GM18867 (cell line): ENCODE measurements at regions not wholly inside any gene's neighbourhood (a gene's known extent, or its start where the extent isn't known, plus 50 kb on each side); places are given as distances from the start of the nearest gene placed in this dataset.
"Not testable (repeated sequence)": the region's sequence is repeated elsewhere in the genome, so short reads cannot be mapped to it uniquely, and the experiment has no call there.

Experiments used
- ATAC-seq: cut with Tn5 transposase; IDR thresholded peaks from one replicate; pipeline ENCODE4 v1.9.1; 2021; ENCODE audit warnings: mild to moderate bottlenecking, moderate library complexity; ENCODE audit not compliant: unreplicated experiment

DNA sequence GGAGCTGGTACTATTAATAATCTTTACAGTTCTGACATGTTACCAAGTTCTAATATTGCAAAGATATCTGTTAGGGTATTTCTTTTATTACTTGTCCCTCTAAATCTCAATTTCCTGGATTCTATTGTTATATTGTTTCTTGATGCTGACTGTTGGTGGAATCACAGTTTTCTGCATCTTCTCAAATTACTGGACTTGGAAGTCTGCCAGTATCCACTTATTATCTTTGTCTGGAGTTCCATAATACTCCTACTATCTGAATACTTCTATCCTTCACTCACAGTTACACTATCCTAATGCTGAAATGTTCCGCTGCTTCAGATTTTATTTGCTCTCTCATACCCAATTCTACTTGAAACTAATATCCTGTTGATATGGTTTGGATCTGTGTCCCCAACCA is 1985.7 kb upstream of the PRR20A start:
- no peak for ATAC-seq

- ATAC-seq: no peak
Observed at GRCh38 chr13:55159765-55160164, 1981.0 kb upstream of the PRR20A start.

GRCh38 chr13:55160867-55161266 is 1979.9 kb upstream of the PRR20A start:
- ATAC-seq: no peak

DNA sequence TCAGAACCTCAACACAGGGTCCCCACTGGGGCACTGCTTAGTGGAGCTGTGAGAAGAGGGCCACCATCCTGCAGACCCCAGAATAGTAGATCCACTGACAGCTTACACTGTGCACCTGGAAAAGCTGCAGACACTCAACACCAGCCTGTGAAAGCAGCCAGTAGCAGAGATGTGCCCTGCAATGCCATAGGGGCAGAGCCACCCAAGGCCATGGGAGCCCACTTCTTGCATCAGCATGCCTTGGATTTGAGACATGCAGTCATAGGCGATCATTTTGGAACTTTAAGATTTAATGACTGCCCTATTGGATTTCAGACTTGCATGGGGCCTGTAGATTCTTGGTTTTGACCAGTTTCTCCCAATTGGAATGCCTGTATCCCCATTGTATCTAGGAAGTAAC is 1962.1 kb upstream of the PRR20A start:
- ATAC-seq: not testable (repeated sequence)

GRCh38 chr13:55190996-55191395 is 1949.7 kb upstream of the PRR20A start:
- no peak for ATAC-seq

GRCh38 chr13:55199134-55199533 is 1941.6 kb upstream of the PRR20A start:
- ATAC-seq: no peak

DNA sequence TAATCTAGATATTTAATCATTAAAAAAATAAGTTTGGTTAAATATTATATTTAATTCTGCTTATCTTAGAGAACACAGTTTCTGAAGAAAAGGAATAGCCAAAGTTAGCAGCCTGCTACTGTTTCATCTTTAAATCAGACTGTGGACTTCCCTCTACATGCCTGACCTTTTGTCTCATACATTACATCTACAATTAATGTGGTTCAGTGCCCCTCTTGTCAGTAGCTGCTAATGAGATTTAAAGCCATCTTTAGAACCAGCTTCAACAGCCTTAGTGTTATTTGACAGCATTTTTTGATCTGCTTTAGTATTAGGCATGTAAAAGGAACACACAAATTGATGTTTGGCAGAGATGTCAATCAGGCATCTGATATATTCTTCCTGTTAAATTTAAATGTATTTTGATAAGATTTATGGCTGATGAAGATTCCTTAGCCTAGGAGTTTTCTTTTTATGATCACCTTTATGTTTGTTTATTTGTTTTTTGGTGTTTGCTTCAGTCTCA is 1925.8 kb upstream of the PRR20A start:
- no peak for ATAC-seq

GRCh38 chr13:55219538-55219937 is 1921.2 kb upstream of the PRR20A start:
- ATAC-seq: no peak

DNA sequence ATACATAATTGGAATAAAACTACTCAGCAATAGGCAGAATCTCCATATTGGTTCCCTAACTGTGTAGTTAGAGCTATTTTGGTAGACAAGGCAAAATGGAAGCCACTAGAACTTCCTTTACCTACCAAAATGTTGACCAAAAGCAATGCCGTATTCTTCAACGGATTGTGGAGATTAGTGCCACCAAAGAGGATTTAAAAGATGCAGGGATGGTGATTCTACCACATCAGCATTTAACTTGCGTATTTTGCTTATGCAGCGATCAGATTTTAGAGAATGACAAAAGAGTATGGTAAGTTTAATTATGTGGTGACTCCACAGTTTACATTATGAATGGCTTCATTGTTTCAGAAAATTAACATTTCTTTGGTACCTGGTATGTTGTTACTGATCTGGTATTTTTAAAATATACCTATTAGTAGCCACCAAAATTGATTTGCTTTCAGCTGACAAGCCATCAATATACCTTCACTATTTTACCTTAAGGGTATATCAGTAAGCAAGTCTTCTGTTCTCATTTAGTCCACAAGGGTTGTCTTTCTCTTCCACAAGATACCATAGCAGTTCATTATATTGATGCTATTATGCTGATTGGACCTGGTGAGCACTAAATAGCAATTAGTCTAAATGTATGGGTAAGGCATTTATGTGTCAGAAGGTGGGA is 1910.7 kb upstream of the PRR20A start:
- ATAC-seq: no peak

DNA sequence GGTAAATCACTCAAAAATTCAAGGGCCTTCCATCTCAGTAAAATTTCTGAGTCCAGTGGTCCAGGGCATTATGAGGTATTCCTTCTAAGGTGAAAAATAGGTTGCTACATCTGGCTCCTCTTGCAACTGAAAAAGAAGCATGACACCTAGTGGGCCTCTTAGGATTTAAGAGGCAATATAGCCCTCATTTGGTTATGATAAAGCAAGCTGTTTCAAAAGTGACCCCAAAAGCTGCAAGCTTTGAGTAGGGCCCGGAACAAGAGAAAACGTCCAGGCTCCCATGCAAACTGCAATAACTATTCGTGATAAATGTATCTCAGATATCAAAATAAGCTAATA is 1910.2 kb upstream of the PRR20A start:
- no peak for ATAC-seq

- no peak for ATAC-seq
Observed at GRCh38 chr13:55234311-55234710, 1906.4 kb upstream of the PRR20A start.

- ATAC-seq: no peak
Observed at GRCh38 chr13:55245005-55245644, 1895.6 kb upstream of the PRR20A start.

GRCh38 chr13:55255236-55255635 is 1885.5 kb upstream of the PRR20A start:
- no peak for ATAC-seq

- no peak for ATAC-seq
Observed at GRCh38 chr13:55263045-55263444, 1877.7 kb upstream of the PRR20A start.

DNA sequence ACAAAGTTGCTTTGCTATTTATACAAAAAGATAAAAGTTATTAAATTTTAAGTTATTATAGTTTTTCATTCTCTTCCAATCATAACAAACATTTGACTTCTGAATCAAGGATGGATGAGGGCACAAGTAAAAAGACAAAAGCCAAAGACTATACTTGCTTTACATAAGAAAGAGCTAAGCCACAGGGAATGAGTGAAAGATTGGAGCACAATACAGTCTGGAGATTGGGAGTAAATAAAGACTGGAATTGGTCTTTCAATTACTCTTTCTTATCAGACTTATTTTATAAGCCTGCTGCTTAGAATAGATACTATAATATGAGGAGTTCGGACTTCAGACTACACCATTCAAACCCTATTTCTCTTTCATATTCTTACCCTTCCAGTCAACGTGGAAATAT is 1874.1 kb upstream of the PRR20A start:
- no peak for ATAC-seq

- ATAC-seq: no peak
Observed at GRCh38 chr13:55298201-55298600, 1842.5 kb upstream of the PRR20A start.

DNA sequence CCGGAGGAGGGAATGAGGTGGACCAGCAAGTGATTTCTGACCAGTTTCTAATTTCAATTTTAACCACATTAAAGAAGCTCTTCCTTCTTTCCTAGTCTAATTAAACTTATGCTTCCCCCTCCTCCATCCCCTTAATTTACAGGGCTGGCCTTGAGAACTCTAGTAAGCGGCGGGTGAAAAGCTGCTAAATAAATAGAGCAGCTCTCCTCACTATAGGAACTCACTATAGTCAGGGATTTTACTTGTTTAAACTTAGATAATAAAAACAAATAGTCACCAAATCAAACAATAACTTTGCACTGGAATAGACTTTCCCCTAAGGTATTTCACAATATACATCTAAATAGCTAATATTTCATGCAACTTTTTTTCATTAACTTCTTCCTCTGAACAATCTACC is 1838.2 kb upstream of the PRR20A start:
- ATAC-seq: no peak

- ATAC-seq: no peak
Observed at GRCh38 chr13:55307909-55308308, 1832.8 kb upstream of the PRR20A start.

GRCh38 chr13:55341891-55342290 is 1798.8 kb upstream of the PRR20A start:
- no peak for ATAC-seq

- ATAC-seq: no peak
Observed at GRCh38 chr13:55345224-55345623, 1795.5 kb upstream of the PRR20A start.

DNA sequence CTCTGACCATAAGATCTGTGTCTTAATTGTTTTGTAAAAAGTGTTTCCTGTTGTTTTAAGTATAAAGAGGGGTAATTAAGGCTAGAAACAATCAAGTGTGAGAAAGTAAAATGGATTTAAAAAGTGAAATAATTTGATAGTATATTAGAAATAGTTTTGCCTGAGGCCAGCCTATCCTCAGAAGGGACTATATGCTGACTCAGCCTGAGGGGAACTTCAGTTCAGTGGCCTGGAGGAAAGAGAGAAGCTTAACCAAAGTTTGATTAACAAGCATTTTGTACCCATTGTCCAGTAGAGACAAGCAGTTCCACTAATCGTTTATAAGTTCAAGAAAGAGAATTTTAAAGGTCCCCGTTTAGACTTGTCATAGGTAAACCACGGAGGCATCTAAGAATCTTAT is 1793.2 kb upstream of the PRR20A start:
- no peak for ATAC-seq

DNA sequence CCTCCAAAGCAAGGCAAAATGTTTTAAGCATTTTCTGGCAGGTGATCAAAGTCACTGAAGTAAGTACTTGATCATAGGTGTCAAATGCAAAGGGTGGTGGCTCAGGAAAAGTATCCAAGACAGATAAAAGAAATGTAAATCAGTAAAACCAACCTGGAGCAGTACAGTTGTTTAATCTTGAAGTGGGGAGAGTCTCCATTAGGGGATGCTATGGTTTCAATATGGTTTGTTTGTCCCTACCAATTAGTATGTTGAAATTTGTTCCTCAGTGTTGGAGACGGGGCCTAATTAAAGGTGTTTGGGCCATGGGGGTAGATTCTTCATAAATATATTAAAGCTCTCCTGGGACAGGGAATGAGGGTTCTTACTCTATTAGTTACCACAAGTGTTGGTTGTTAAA is 1781.7 kb upstream of the PRR20A start:
- ATAC-seq: no peak

GRCh38 chr13:55361141-55361540 is 1779.6 kb upstream of the PRR20A start:
- no peak for ATAC-seq
